ENCODE measurements at regions not wholly inside any gene's neighbourhood (a gene's known extent, or its start where the extent isn't known, plus 50 kb on each side); places are given as distances from the start of the nearest gene placed in this dataset.

DNA sequence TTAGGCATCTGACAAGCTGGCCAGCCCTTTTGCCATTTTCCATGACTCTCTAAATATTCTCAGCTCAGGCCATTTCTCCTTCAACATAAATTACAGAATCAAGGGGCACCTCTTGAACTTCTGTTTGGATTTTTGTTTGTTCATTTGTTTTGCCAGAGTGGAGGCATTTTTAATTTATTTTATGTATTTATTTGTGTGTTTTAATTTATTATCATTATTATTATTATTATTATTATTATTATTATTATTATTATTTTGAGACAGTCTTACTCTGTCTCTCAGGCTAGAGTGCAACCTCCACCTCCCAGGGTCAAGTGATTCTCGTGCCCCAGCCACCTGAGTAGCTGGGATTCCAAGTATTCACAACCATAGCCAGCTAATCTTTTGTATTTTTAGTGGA, 1578.0 kb downstream of the CDH8 start:
- no peak for TF ChIP-seq POLR2A (IDR thresholded peaks at IDR 0.05)
- TF ChIP-seq, protein P1, sequence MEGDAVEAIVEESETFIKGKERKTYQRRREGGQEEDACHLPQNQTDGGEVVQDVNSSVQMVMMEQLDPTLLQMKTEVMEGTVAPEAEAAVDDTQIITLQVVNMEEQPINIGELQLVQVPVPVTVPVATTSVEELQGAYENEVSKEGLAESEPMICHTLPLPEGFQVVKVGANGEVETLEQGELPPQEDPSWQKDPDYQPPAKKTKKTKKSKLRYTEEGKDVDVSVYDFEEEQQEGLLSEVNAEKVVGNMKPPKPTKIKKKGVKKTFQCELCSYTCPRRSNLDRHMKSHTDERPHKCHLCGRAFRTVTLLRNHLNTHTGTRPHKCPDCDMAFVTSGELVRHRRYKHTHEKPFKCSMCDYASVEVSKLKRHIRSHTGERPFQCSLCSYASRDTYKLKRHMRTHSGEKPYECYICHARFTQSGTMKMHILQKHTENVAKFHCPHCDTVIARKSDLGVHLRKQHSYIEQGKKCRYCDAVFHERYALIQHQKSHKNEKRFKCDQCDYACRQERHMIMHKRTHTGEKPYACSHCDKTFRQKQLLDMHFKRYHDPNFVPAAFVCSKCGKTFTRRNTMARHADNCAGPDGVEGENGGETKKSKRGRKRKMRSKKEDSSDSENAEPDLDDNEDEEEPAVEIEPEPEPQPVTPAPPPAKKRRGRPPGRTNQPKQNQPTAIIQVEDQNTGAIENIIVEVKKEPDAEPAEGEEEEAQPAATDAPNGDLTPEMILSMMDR (IDR thresholded peaks at IDR 0.05): no peak

All from uterus (tissue), 2 donors.